Suprapubic skin (tissue), 4 donors: ENCODE measurements at regions not wholly inside any gene's neighbourhood (a gene's known extent, or its start where the extent isn't known, plus 50 kb on each side); places are given as distances from the start of the nearest gene placed in this dataset.

Experiments used
- CTCF ChIP-seq, 2 donors: fragments of 200-600 bp in 1 of 2; fragments of 450-650 bp in 1 of 2; sonication (generic) in 1 of 2; IDR thresholded peaks; one replicate each; pipeline ENCODE4 v1.5.1; 2016 to 2019; ENCODE audit warnings: antibody characterized with exemption in 2 of 2, mild to moderate bottlenecking in 1 of 2, moderate library complexity in 1 of 2
- EP300 ChIP-seq: sonication (generic); formaldehyde crosslinking; IDR thresholded peaks from one replicate; pipeline ENCODE4 v1.6.1; 2017; ENCODE audit warnings: antibody characterized with exemption
- POLR2A ChIP-seq, 2 donors: fragments of 450-650 bp; IDR thresholded peaks; one replicate each; pipeline ENCODE4 v1.6.1; 2017; ENCODE audit warnings: antibody characterized with exemption in 2 of 2, mild to moderate bottlenecking in 2 of 2, moderate library complexity in 2 of 2
- POLR2AphosphoS5 ChIP-seq, 3 donors: sonication (generic); formaldehyde crosslinking; IDR thresholded peaks; one replicate each; pipeline ENCODE4 v1.6.1; 2017; ENCODE audit warnings: antibody characterized with exemption in 3 of 3

- no peak for TF ChIP-seq POLR2A (IDR thresholded peaks at IDR 0.05)
- TF ChIP-seq CTCF (IDR thresholded peaks at IDR 0.05), result no peak
- no peak for TF ChIP-seq POLR2AphosphoS5 (IDR thresholded peaks at IDR 0.05)
- TF ChIP-seq EP300, result no peak
These were observed 440.0 kb downstream of the PCDH7 start for GRCh38 chr4:31160146-31160545.
